ENCODE measurements at regions not wholly inside any gene's neighbourhood (a gene's known extent, or its start where the extent isn't known, plus 50 kb on each side); places are given as distances from the start of the nearest gene placed in this dataset.
"Not testable (repeated sequence)": the region's sequence is repeated elsewhere in the genome, so short reads cannot be mapped to it uniquely, and the experiment has no call there.

DNA sequence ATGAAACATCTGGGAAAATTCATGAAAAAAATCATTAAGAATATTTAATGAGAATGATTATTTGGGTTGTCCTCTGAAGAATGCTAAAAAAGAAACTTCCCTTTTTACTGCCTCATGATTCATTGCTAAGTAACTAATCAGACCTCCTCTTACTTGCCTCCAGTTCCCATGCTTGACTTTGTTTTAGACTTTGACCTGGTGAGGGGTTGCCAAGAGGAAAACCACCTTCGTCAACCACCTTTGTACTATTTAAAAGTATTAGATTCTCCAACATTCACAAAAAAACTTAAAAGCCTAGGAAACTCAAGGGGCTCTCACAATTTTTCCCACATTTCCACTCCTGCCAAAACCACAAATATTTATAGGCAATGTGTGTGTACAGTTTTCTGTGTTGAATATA lies 115.2 kb upstream of the ST8SIA4 start:
- H3K36me3 Mint-ChIP-seq (ENCODE audit: low read depth): no peaks in the 10 kb centered on the region
- H3K4me1 Mint-ChIP-seq: peaks cover 6% of the 10 kb centered on the region
- TF ChIP-seq, protein P1, sequence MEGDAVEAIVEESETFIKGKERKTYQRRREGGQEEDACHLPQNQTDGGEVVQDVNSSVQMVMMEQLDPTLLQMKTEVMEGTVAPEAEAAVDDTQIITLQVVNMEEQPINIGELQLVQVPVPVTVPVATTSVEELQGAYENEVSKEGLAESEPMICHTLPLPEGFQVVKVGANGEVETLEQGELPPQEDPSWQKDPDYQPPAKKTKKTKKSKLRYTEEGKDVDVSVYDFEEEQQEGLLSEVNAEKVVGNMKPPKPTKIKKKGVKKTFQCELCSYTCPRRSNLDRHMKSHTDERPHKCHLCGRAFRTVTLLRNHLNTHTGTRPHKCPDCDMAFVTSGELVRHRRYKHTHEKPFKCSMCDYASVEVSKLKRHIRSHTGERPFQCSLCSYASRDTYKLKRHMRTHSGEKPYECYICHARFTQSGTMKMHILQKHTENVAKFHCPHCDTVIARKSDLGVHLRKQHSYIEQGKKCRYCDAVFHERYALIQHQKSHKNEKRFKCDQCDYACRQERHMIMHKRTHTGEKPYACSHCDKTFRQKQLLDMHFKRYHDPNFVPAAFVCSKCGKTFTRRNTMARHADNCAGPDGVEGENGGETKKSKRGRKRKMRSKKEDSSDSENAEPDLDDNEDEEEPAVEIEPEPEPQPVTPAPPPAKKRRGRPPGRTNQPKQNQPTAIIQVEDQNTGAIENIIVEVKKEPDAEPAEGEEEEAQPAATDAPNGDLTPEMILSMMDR (IDR thresholded peaks at IDR 0.05; ENCODE audit: unreplicated experiment in 3 of 3): no peak
- H3K27ac Mint-ChIP-seq: peak overlapping the region in 2 of 3 experiments; percentile 16 to 55
- peaks cover 4% of the 10 kb centered on the region for H3K9me3 Mint-ChIP-seq
- H3K27me3 Mint-ChIP-seq (ENCODE audit: low read depth): no peaks in the 10 kb centered on the region
- H3K4me3 Mint-ChIP-seq: no peak overlapping the region

DNA sequence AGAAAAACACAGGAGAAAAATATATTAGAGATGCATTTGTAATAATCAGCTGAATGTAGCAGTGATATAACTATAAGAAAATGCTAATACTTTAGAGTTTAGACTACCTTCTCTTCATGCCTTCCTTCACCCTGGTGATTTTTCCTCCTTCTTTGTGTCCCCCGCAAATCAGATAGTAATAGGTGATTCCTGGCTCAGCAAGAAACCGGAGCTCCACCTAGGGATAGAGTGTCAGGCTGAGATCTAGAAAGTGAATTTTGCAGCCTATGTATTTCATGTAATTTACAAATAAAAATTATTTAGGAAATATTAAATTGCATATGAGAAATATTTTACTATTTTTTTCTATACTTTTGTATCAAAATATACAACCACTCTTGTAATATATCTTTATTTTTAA lies 109.8 kb upstream of the ST8SIA4 start:
- peaks cover 4% of the 10 kb centered on the region for H3K9me3 Mint-ChIP-seq
- H3K27ac Mint-ChIP-seq: no peak overlapping the region
- no peaks in the 10 kb centered on the region for H3K4me1 Mint-ChIP-seq
- no peak overlapping the region for H3K4me3 Mint-ChIP-seq
- TF ChIP-seq, protein P1 (IDR thresholded peaks at IDR 0.05; ENCODE audit: unreplicated experiment in 3 of 3): peak in 1 of 3 experiments; percentile 27
- no peaks in the 10 kb centered on the region for H3K36me3 Mint-ChIP-seq (ENCODE audit: low read depth)
- H3K27me3 Mint-ChIP-seq (ENCODE audit: low read depth): no peaks in the 10 kb centered on the region

DNA sequence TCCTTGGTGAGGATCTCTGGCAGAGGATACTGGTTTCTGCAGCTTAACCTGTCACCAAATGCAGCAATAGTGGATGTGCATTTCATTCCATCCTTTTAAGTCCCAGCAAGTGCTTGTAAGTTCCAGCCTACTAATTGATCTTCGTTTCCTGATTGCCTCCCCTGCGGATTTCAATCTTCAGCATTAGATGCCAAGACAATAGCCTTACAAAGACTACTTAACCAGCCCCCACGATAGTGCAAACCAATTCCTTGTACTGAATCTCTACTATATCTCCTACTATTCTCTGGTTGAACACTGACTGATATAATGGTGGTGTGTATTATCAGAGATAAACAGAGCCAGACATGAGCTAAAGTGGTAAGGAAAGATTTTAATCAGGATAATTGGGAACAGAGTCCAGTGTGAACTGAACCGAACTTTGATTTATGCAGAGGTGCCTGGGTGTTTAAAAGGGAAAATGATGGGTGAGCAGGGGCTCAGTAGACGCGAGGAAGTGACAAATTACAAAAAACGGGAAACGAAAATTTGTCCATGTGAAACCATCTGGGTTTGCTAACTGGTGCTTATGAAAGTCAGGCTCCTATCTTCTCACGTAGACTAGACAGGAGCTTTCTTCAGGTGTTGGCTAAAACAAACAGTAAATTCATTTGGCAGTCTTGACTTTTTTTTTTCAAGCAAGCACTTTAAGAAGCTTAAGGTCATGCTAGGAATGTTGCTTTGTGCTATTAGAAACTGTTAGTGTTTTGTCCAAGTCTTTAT lies 106.9 kb upstream of the ST8SIA4 start:
- Mint-ChIP-seq H3K9me3 (peaks cover 7% of the 10 kb centered on the region), H3K4me3 (no peak overlapping the region)

DNA sequence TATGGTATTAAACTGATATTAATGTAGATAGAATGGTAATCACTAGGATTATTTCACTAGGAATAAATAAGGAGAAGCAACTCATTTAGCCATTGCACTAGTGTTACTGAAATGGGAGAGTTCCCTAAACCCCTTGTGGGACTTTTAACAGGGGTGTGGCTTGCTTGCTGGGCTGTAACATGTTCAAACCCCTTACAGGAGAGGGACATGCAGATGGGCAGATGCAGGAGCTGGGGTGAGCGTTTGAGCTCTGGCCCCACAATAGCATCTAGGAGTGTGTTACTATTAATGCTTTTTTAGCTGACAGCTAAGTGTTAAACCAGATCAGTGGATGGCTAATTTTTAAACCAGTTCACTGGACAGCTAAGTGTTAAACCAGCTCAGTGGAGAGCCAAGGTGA lies 89.3 kb upstream of the ST8SIA4 start:
- Mint-ChIP-seq H3K27me3 (ENCODE audit: low read depth) (peaks cover 4% of the 10 kb centered on the region), H3K36me3 (ENCODE audit: low read depth) (no peaks in the 10 kb centered on the region), H3K27ac (no peak overlapping the region), H3K9me3 (no peaks in the 10 kb centered on the region), H3K4me1 (no peaks in the 10 kb centered on the region), H3K4me3 (no peak overlapping the region)
- TF ChIP-seq, protein P1 (IDR thresholded peaks at IDR 0.05; ENCODE audit: unreplicated experiment in 3 of 3): no peak

More for the DNA sequence above, 106.9 kb upstream of the ST8SIA4 start:
- no peaks in the 10 kb centered on the region for H3K36me3 Mint-ChIP-seq (ENCODE audit: low read depth)
- no peak overlapping the region for H3K27ac Mint-ChIP-seq
- H3K4me1 Mint-ChIP-seq: no peaks in the 10 kb centered on the region
- H3K27me3 Mint-ChIP-seq (ENCODE audit: low read depth): no peaks in the 10 kb centered on the region
- TF ChIP-seq, protein P1 (IDR thresholded peaks at IDR 0.05; ENCODE audit: unreplicated experiment in 3 of 3): no peak

DNA sequence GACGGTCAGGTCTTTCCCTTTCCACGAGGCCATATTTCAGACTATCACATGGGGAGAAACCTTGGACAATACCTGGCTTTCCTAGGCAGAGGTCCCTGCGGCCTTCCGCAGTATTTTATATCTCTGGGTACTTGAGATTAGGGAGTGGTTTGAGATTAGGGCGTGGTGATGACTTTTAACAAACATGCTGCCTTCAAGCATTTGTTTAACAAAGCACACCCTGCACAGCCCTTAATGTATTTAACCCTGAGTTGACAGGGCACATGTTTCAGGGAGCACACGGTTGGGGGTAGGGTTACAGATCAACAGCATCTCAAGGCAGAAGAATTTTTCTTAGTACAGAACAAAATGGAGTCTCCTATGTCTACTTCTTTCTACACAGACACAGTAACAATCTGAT lies 80.5 kb upstream of the ST8SIA4 start:
- H3K36me3 Mint-ChIP-seq (ENCODE audit: low read depth); H3K4me1 Mint-ChIP-seq; H3K27ac Mint-ChIP-seq; H3K27me3 Mint-ChIP-seq (ENCODE audit: low read depth); H3K9me3 Mint-ChIP-seq; H3K4me3 Mint-ChIP-seq: not testable (repeated sequence)

DNA sequence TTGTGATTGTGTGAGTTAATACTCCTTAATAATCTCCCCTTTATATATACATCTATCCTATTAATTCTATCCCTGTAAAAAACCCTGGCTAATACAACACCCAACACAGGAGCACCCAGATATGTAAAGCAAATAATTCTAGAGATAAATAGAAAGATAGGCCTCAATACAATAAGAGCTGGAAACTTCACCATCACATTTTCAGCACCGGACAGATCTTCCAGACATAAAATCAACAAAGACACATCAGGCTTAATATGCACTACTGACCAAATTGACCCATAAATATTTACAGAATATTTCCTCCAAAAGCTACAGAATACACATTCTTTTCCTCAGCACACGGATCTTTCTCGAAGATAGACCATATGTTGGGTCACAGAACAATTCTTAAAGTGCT lies 71.0 kb upstream of the ST8SIA4 start:
- TF ChIP-seq, protein P1 (IDR thresholded peaks at IDR 0.05; ENCODE audit: unreplicated experiment in 3 of 3): no peak
- no peaks in the 10 kb centered on the region for H3K36me3 Mint-ChIP-seq (ENCODE audit: low read depth)
- no peak overlapping the region for H3K27ac Mint-ChIP-seq
- no peak overlapping the region for H3K4me3 Mint-ChIP-seq
- no peaks in the 10 kb centered on the region for H3K9me3 Mint-ChIP-seq
- no peaks in the 10 kb centered on the region for H3K27me3 Mint-ChIP-seq (ENCODE audit: low read depth)
- H3K4me1 Mint-ChIP-seq: peaks cover 6% of the 10 kb centered on the region
